22Rv1 (cell line): ENCODE measurements at regions not wholly inside any gene's neighbourhood (a gene's known extent, or its start where the extent isn't known, plus 50 kb on each side); places are given as distances from the start of the nearest gene placed in this dataset.

ENCODE experiments used
- ZFX ChIP-seq: fragments of 450-650 bp; IDR thresholded peaks from 2 replicates; pipeline ENCODE4 v1.6.1; 2017; ENCODE audit warnings: antibody characterized with exemption, borderline replicate concordance
- TF ChIP-seq, protein P1 (sequence below): fragments of 450-650 bp; IDR thresholded peaks from 2 replicates; pipeline ENCODE4 v1.5.1; 2017; ENCODE audit warnings: mild to moderate bottlenecking

DNA sequence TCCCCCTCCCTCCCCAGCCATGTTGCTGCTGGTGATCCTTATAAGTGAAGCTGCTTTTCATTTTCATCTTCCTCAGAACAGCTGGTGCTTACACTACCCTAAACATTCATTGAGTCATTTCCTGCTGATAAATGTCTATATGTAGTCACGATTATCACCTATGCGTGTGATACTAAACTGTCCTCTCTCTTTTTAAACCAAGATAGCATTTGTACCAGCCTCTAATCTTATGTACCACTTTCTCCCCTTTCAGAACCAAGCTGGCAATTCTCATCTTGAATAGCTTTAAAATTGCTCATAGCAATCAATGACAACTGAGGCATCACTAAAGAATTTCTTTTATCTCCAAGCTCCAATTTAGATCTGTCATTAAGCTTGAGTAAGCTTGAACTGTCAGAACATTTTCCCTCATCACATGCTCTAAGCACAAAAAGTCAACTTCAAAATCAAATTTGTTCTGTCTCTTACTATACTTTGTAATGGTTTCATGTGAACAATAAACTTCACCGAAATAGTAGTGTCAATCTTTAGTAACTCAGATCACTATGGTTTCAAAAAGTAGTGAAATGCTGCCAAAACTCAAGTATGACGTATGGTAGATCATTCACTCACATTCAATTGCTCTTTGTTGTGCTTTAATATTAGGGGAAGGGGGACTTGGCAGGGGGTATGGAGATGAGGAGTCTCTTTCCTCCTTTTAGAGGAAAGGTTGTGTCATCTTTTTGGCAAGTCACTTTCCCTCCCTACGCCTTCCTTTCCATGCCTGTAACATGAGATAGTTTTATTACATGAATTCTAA lies 178.1 kb upstream of the NOVA1 start:
- TF ChIP-seq, protein P1, sequence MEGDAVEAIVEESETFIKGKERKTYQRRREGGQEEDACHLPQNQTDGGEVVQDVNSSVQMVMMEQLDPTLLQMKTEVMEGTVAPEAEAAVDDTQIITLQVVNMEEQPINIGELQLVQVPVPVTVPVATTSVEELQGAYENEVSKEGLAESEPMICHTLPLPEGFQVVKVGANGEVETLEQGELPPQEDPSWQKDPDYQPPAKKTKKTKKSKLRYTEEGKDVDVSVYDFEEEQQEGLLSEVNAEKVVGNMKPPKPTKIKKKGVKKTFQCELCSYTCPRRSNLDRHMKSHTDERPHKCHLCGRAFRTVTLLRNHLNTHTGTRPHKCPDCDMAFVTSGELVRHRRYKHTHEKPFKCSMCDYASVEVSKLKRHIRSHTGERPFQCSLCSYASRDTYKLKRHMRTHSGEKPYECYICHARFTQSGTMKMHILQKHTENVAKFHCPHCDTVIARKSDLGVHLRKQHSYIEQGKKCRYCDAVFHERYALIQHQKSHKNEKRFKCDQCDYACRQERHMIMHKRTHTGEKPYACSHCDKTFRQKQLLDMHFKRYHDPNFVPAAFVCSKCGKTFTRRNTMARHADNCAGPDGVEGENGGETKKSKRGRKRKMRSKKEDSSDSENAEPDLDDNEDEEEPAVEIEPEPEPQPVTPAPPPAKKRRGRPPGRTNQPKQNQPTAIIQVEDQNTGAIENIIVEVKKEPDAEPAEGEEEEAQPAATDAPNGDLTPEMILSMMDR = no peak
- no peak for TF ChIP-seq ZFX
